Lower leg skin (tissue), 4 donors: ENCODE measurements at regions not wholly inside any gene's neighbourhood (a gene's known extent, or its start where the extent isn't known, plus 50 kb on each side); places are given as distances from the start of the nearest gene placed in this dataset.

Experiments
- DNase-seq, 2 donors: peaks; one replicate each; pipeline ENCODE4 v3.0.0-alpha.2; 2019; ENCODE audit warnings: low spot score in 2 of 2
- H3K4me3 ChIP-seq: fragments of 200-600 bp; sonication (generic); 2 replicates; pipeline ENCODE4 v1.5.1; 2017; ENCODE audit warnings: mild to moderate bottlenecking, low read depth; ENCODE audit not compliant: poor library complexity, severe bottlenecking
- POLR2A ChIP-seq, 2 donors: fragments of 450-650 bp; IDR thresholded peaks; one replicate each; pipeline ENCODE4 v1.6.1; 2016 to 2017; ENCODE audit warnings: antibody characterized with exemption in 2 of 2, mild to moderate bottlenecking in 1 of 2, moderate library complexity in 1 of 2
- WGBS, 2 donors: methylation state at CpG; one replicate each; pipeline ENCODE4 v1.1.5; 2018; 5-methylcytosine and 5-hydroxymethylcytosine counted together
- intact Hi-C: fragments of 100-400 bp; cut with DNase I; formaldehyde crosslinking; loops from one replicate; pipeline ENCODE4 v1.15.0; 2023; ENCODE audit warnings: low total_unique reads
- TF ChIP-seq, protein P1 (sequence below), 3 donors: fragments of 450-650 bp; IDR thresholded peaks; one replicate each; pipeline ENCODE4 v1.5.1; 2016; ENCODE audit warnings: antibody characterized with exemption in 3 of 3, mild to moderate bottlenecking in 3 of 3, moderate library complexity in 2 of 3

DNA sequence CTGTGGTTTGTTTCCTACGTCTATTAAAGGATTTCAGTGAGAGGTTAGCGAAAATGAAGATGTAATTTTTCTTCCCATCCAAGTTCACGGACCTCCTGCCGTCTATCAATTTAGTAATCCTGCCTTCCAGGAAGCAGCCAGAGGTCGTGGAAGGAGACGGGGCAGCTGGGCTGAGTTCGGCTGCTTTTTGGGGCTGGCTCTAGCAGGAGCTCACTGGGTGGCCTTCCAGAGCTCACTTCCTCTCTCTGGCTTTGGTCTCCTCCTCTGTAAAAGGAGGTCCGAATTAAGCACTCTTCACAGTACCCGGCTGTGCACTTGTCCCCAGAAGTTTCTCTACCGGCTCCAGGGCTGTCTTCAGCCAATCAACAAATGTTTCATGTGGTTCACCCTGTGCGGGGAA, 295.4 kb downstream of the BCOR start:
- 55 to 68% methylated on average over 10 to 11 of the region's 11 CpGs for WGBS, 2 donors
- TF ChIP-seq, protein P1, sequence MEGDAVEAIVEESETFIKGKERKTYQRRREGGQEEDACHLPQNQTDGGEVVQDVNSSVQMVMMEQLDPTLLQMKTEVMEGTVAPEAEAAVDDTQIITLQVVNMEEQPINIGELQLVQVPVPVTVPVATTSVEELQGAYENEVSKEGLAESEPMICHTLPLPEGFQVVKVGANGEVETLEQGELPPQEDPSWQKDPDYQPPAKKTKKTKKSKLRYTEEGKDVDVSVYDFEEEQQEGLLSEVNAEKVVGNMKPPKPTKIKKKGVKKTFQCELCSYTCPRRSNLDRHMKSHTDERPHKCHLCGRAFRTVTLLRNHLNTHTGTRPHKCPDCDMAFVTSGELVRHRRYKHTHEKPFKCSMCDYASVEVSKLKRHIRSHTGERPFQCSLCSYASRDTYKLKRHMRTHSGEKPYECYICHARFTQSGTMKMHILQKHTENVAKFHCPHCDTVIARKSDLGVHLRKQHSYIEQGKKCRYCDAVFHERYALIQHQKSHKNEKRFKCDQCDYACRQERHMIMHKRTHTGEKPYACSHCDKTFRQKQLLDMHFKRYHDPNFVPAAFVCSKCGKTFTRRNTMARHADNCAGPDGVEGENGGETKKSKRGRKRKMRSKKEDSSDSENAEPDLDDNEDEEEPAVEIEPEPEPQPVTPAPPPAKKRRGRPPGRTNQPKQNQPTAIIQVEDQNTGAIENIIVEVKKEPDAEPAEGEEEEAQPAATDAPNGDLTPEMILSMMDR (IDR thresholded peaks at IDR 0.05) = no peak
- TF ChIP-seq POLR2A (IDR thresholded peaks at IDR 0.05) = no peak
- no peak overlapping the region for H3K4me3 ChIP-seq
- no peak for DNase-seq
- intact Hi-C loops = no loop called here

- intact Hi-C loops = no loop called here
- DNase-seq = no peak
Observed at GRCh38 chrX:39802908-39803307, 294.9 kb downstream of the BCOR start.

GRCh38 chrX:39805022-39805421, 292.7 kb downstream of the BCOR start:
- H3K4me3 ChIP-seq = no peak overlapping the region
- intact Hi-C loops = no loop called here
- 30 to 62% methylated on average over 2 of the region's 2 CpGs for WGBS, 2 donors
- TF ChIP-seq, protein P1 (IDR thresholded peaks at IDR 0.05) = no peak
- TF ChIP-seq POLR2A (IDR thresholded peaks at IDR 0.05) = no peak
- DNase-seq = no peak

More at GRCh38 chrX:39802908-39803307, 294.9 kb downstream of the BCOR start:
- H3K4me3 ChIP-seq = no peak overlapping the region
- TF ChIP-seq POLR2A (IDR thresholded peaks at IDR 0.05) = no peak
- TF ChIP-seq, protein P1 (IDR thresholded peaks at IDR 0.05) = no peak
- WGBS, 2 donors = 80 to 94% methylated on average over 10 of the region's 10 CpGs

- intact Hi-C loops = no loop called here
Observed at GRCh38 chrX:39805825-39806224, 291.9 kb downstream of the BCOR start.

DNA sequence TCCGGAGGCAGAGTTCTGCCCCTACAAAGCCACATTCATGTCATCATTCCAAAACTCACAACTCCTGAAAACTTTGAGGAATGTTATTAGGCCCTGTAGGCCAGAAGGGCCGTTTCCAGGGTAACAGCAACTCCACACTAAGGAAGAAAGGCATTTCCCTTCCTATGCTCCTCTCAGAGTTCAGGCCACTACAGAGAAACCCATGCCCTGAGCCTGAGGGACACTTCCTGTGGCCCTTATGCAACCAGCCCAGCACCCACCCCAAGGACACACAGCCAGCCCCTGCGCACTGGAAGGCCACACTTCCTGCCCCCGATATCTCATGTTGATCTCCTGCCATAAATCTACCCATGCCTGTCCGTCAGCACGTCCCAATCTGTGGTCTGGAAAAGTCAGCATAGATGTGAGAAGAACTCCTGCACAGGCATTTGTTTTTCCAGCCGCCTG, 289.3 kb downstream of the BCOR start:
- intact Hi-C loops = no loop called here
- no peak overlapping the region for H3K4me3 ChIP-seq
- WGBS, 2 donors = 49 to 66% methylated on average over 6 to 7 of the region's 7 CpGs
- TF ChIP-seq, protein P1 (IDR thresholded peaks at IDR 0.05) = no peak
- TF ChIP-seq POLR2A (IDR thresholded peaks at IDR 0.05) = no peak
- no peak for DNase-seq

More at GRCh38 chrX:39805825-39806224, 291.9 kb downstream of the BCOR start:
- no peak for DNase-seq
- WGBS, 2 donors = 81 to 94% methylated on average over 5 of the region's 5 CpGs
- no peak overlapping the region for H3K4me3 ChIP-seq
- TF ChIP-seq, protein P1 (IDR thresholded peaks at IDR 0.05) = no peak
- TF ChIP-seq POLR2A (IDR thresholded peaks at IDR 0.05) = no peak

DNA sequence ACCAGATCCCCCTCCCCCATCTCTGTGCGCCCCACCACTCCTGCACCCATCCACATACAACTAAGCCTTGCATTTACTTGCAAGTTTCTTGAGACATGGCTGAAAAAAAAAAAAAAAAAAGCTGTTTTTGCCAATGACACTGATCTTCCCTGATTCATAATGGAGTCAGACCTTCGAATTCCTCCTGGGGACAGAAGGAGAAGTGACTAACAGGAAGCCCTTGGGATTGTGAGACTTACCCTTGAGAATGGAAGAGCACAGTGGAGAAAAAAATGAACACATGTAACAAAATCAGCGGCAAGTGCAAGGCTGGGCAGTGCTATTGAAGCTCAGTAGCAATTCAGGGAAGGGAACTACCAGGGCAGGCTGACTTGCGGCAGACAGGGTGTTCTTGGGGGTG, 288.4 kb downstream of the BCOR start:
- WGBS, 2 donors = 60 to 77% methylated on average over 4 of the region's 4 CpGs
- H3K4me3 ChIP-seq = no peak overlapping the region
- intact Hi-C loops = no loop called here
- TF ChIP-seq, protein P1 (IDR thresholded peaks at IDR 0.05) = no peak
- no peak for TF ChIP-seq POLR2A (IDR thresholded peaks at IDR 0.05)
- no peak for DNase-seq
